ENCODE measurements at regions not wholly inside any gene's neighbourhood (a gene's known extent, or its start where the extent isn't known, plus 50 kb on each side); places are given as distances from the start of the nearest gene placed in this dataset.

- Histone ChIP-seq H3K27ac (no peak overlapping the region), H3K4me1 (no peaks in the 10 kb centered on the region), H3K36me3 (no peaks in the 10 kb centered on the region), H3K4me3 (no peak overlapping the region), H3K27me3 (no peaks in the 10 kb centered on the region), H3K9me3 (no peaks in the 10 kb centered on the region)
- intact Hi-C loops (cut with DNase I), result no loop called here
- DNase-seq (ENCODE audit: low spot score in 2 of 2), result no peak
- TF ChIP-seq, protein P1, sequence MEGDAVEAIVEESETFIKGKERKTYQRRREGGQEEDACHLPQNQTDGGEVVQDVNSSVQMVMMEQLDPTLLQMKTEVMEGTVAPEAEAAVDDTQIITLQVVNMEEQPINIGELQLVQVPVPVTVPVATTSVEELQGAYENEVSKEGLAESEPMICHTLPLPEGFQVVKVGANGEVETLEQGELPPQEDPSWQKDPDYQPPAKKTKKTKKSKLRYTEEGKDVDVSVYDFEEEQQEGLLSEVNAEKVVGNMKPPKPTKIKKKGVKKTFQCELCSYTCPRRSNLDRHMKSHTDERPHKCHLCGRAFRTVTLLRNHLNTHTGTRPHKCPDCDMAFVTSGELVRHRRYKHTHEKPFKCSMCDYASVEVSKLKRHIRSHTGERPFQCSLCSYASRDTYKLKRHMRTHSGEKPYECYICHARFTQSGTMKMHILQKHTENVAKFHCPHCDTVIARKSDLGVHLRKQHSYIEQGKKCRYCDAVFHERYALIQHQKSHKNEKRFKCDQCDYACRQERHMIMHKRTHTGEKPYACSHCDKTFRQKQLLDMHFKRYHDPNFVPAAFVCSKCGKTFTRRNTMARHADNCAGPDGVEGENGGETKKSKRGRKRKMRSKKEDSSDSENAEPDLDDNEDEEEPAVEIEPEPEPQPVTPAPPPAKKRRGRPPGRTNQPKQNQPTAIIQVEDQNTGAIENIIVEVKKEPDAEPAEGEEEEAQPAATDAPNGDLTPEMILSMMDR (IDR thresholded peaks at IDR 0.05), result no peak
Observed at GRCh38 chr9:30972654-30973053, 1411.8 kb upstream of the ACO1 start.

DNA sequence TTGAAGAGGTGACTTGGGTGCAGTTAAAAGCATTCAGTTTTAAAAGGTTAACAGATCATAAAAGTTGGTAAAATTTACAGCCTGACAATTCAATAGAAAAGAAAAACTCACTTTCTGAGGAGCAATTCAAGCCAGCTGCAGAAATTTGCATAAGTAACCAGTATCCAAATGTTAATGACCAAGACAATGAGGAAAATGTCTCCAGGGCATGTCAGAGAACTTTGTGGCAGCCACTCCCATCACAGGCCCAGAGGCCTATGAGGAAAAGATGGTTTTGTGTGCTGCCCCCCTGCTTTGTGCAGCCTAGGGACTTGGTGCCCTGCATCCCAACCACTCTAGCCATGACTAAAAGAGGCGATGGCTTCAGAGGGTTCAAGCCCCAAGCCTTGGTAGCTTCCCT, 1406.5 kb upstream of the ACO1 start:
- no peak for DNase-seq (ENCODE audit: low spot score in 2 of 2)
- TF ChIP-seq, protein P1 (IDR thresholded peaks at IDR 0.05), result no peak
- H3K4me3 ChIP-seq, result no peak overlapping the region
- H3K36me3 ChIP-seq, result no peaks in the 10 kb centered on the region
- H3K27me3 ChIP-seq, result no peaks in the 10 kb centered on the region
- no peaks in the 10 kb centered on the region for H3K4me1 ChIP-seq
- H3K27ac ChIP-seq, result no peak overlapping the region
- intact Hi-C loops (cut with DNase I), result no loop called here
- H3K9me3 ChIP-seq, result no peaks in the 10 kb centered on the region

DNA sequence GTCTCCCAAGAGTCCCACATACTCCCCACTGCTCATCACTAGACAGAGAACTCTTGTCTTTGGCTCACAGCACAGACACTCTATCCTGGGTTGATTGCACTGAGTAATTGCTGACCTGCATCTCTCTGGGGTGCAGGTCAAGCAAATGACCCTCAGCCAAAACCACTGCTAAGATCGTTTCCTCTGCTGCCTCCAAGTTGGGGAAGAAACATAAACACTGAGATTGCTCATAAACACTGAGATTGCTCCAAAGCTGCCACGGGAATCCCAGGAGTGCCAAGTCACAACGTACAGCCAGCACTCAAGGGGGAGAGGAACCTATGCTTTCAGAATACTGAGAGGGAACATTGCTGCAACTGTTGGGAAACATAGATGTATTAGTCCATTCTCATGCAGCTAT, 1402.1 kb upstream of the ACO1 start:
- intact Hi-C loops (cut with DNase I), result no loop called here
- no peak for DNase-seq (ENCODE audit: low spot score in 2 of 2)
- Histone ChIP-seq H3K4me1 (no peaks in the 10 kb centered on the region), H3K9me3 (no peaks in the 10 kb centered on the region), H3K4me3 (no peak overlapping the region), H3K27ac (no peak overlapping the region), H3K27me3 (no peaks in the 10 kb centered on the region), H3K36me3 (no peaks in the 10 kb centered on the region)
- TF ChIP-seq, protein P1 (IDR thresholded peaks at IDR 0.05), result no peak

DNA sequence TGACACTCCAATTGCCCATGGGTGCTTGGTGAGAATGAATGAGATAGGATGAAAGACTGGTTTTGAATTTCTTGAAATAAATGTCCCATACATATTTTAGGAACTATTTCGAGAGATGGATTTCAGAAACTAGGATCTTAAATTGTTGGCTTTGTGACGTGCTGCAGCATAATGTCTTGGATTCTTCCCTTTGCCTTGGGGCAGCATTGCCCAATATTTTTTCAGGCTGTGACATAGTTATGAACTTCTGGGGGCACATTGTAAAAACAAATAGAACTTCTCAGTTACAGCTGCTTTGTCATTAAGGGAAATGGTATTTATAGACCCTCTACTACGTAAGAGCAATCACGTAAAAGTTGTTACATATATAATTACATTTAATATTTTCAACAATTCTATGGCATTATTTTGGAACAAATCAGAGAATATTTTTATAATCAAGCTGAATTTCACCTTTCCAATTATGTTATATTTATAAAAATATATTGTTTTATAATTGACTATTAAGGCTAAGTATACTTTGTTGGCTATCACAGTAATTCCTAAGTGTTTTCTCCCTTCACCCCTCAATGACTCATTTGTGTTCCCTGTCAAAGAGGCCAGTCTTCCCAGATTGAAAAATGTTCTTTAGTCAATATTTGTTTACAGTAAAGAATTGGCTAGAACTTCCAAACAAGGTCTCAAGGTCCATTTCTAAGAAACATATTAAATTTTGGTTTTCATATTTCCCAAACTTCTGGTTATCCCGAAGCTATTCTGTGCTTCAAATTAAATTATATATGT, 1388.3 kb upstream of the ACO1 start:
- Histone ChIP-seq H3K4me1 (no peaks in the 10 kb centered on the region), H3K4me3 (no peak overlapping the region), H3K36me3 (no peaks in the 10 kb centered on the region), H3K27ac (no peak overlapping the region), H3K27me3 (no peaks in the 10 kb centered on the region), H3K9me3 (no peaks in the 10 kb centered on the region)
- intact Hi-C loops (cut with DNase I), result no loop called here
- no peak for DNase-seq (ENCODE audit: low spot score in 2 of 2)
- TF ChIP-seq, protein P1 (IDR thresholded peaks at IDR 0.05), result no peak

GRCh38 chr9:30996761-30997160, 1387.7 kb upstream of the ACO1 start:
- H3K36me3 ChIP-seq, result no peaks in the 10 kb centered on the region
- TF ChIP-seq, protein P1 (IDR thresholded peaks at IDR 0.05), result no peak
- H3K4me1 ChIP-seq, result no peaks in the 10 kb centered on the region
- intact Hi-C loops (cut with DNase I), result no loop called here
- no peak for DNase-seq (ENCODE audit: low spot score in 2 of 2)
- H3K27ac ChIP-seq, result no peak overlapping the region
- H3K27me3 ChIP-seq, result no peaks in the 10 kb centered on the region
- no peaks in the 10 kb centered on the region for H3K9me3 ChIP-seq
- H3K4me3 ChIP-seq, result no peak overlapping the region

All from ascending aorta (tissue), 2 donors.